GM23338 (cell line): ENCODE measurements at regions not wholly inside any gene's neighbourhood (a gene's known extent, or its start where the extent isn't known, plus 50 kb on each side); places are given as distances from the start of the nearest gene placed in this dataset.

Experiments
- ATAC-seq: fragments of 200-7000 bp; cut with Tn5 transposase; 3 replicates; pipeline ENCODE4 v1.9.1; 2020
- DNase-seq: peaks from one replicate; pipeline ENCODE4 v3.0.0-alpha.2; 2015; ENCODE audit warnings: low spot score
- H2AFZ ChIP-seq: fragments of 200-600 bp; sonication (generic); 2 replicates; pipeline ENCODE4 v1.8.0; 2016; ENCODE audit warnings: antibody characterized with exemption, mild to moderate bottlenecking, moderate library complexity
- H3F3A ChIP-seq: fragments of 200-600 bp; sonication (generic); replicated peaks from 2 replicates; pipeline ENCODE4 v1.8.0; 2017; ENCODE audit warnings: antibody characterized with exemption, mixed run types, low read depth
- H3K27ac ChIP-seq: fragments of 200-600 bp; sonication (generic); 2 replicates; pipeline ENCODE4 v1.6.1; 2016; ENCODE audit warnings: low read depth
- H3K27me3 ChIP-seq: fragments of 200-600 bp; sonication (generic); 2 replicates; pipeline ENCODE4 v1.8.0; 2016; ENCODE audit warnings: mild to moderate bottlenecking, mixed run types, moderate library complexity; ENCODE audit not compliant: insufficient read depth
- H3K36me3 ChIP-seq: fragments of 200-600 bp; sonication (generic); 2 replicates; pipeline ENCODE4 v1.8.0; 2016; ENCODE audit warnings: mild to moderate bottlenecking; ENCODE audit not compliant: insufficient read depth
- H3K4me1 ChIP-seq: fragments of 200-600 bp; sonication (generic); 2 replicates; pipeline ENCODE4 v1.8.0; 2016; ENCODE audit warnings: mild to moderate bottlenecking, moderate library complexity; ENCODE audit not compliant: insufficient read depth
- H3K4me2 ChIP-seq: fragments of 200-600 bp; sonication (generic); 2 replicates; pipeline ENCODE4 v1.7.1; 2017; ENCODE audit warnings: mixed run types
- H3K4me3 ChIP-seq: fragments of 200-600 bp; sonication (generic); 2 replicates; pipeline ENCODE4 v1.6.1; 2016; ENCODE audit warnings: mixed run types
- H3K79me2 ChIP-seq: fragments of 200-600 bp; sonication (generic); replicated peaks from 2 replicates; pipeline ENCODE4 v1.8.0; 2017; ENCODE audit warnings: mild to moderate bottlenecking; ENCODE audit not compliant: insufficient read depth
- H3K9me2 ChIP-seq: fragments of 200-600 bp; sonication (generic); 2 replicates; pipeline ENCODE4 v1.8.0; 2017; ENCODE audit not compliant: insufficient read depth
- H4K20me1 ChIP-seq: fragments of 200-600 bp; sonication (generic); replicated peaks from 2 replicates; pipeline ENCODE4 v1.8.0; 2017; ENCODE audit warnings: mild to moderate bottlenecking; ENCODE audit not compliant: insufficient read depth
- H3K27ac Mint-ChIP-seq: 2 replicates; pipeline ENCODE4 v1.8.0; 2020; ENCODE audit warnings: inconsistent platforms, mild to moderate bottlenecking, moderate library complexity, mixed read lengths
- H3K27me3 Mint-ChIP-seq: 3 replicates; pipeline ENCODE4 v1.8.0; 2022; ENCODE audit warnings: low read depth, mild to moderate bottlenecking, moderate library complexity, mixed read lengths, inconsistent platforms; ENCODE audit not compliant: insufficient read depth, poor library complexity
- H3K36me3 Mint-ChIP-seq: 3 replicates; pipeline ENCODE4 v1.8.0; 2021; ENCODE audit warnings: low read depth, mild to moderate bottlenecking, inconsistent platforms, moderate library complexity, mixed read lengths
- H3K4me1 Mint-ChIP-seq: 3 replicates; pipeline ENCODE4 v1.8.0; 2020; ENCODE audit warnings: mild to moderate bottlenecking, inconsistent platforms, mixed read lengths
- H3K4me3 Mint-ChIP-seq: 3 replicates; pipeline ENCODE4 v1.8.0; 2021; ENCODE audit warnings: moderate library complexity, mild to moderate bottlenecking, inconsistent platforms, mixed read lengths
- H3K9me3 Mint-ChIP-seq: 3 replicates; pipeline ENCODE4 v1.8.0; 2020; ENCODE audit warnings: moderate library complexity, mild to moderate bottlenecking, inconsistent platforms, mixed read lengths
- CREB1 ChIP-seq: fragments of 250-450 bp; sonication (Bioruptor Pico); IDR thresholded peaks from 2 replicates; pipeline ENCODE4 v1.5.0; 2020; ENCODE audit warnings: low read depth, mild to moderate bottlenecking, moderate library complexity
- ETS1 ChIP-seq: IDR thresholded peaks from 2 replicates; pipeline ENCODE4 v1.6.1; 2016; ENCODE audit warnings: antibody characterized with exemption
- EZH2 ChIP-seq: fragments of 200-600 bp; sonication (generic); IDR thresholded peaks from one replicate; pipeline ENCODE4 v1.8.0; 2017; ENCODE audit warnings: antibody characterized with exemption, mild to moderate bottlenecking, low read depth; ENCODE audit not compliant: unreplicated experiment
- EZH2phosphoT487 ChIP-seq: fragments of 200-600 bp; sonication (generic); IDR thresholded peaks from one replicate; pipeline ENCODE4 v1.8.1; 2018; ENCODE audit warnings: antibody characterized with exemption; ENCODE audit not compliant: unreplicated experiment
- JUNB ChIP-seq: IDR thresholded peaks from one replicate; pipeline ENCODE4 v1.6.1; 2016; ENCODE audit warnings: antibody characterized with exemption; ENCODE audit not compliant: unreplicated experiment
- NANOG ChIP-seq: IDR thresholded peaks from 2 replicates; pipeline ENCODE4 v1.6.1; 2016; ENCODE audit warnings: antibody characterized with exemption, borderline replicate concordance
- POLR2AphosphoS5 ChIP-seq: IDR thresholded peaks from 2 replicates; pipeline ENCODE4 v1.6.1; 2016; ENCODE audit warnings: antibody characterized with exemption, low read depth
- REST ChIP-seq: IDR thresholded peaks from one replicate; pipeline ENCODE4 v1.6.1; 2018; ENCODE audit warnings: antibody characterized with exemption; ENCODE audit not compliant: unreplicated experiment
- STAT1 ChIP-seq: IDR thresholded peaks from one replicate; pipeline ENCODE4 v1.6.1; 2016; ENCODE audit warnings: antibody characterized with exemption; ENCODE audit not compliant: unreplicated experiment
- ZNF114 ChIP-seq: fragments of 250-450 bp; sonication (Bioruptor Pico); IDR thresholded peaks from 2 replicates; pipeline ENCODE4 v1.5.0; 2020; ENCODE audit warnings: mild to moderate bottlenecking, moderate library complexity
- ZNF331 ChIP-seq: fragments of 250-450 bp; sonication (Bioruptor Pico); IDR thresholded peaks from 2 replicates; pipeline ENCODE4 v1.5.0; 2020; ENCODE audit warnings: low read depth, mild to moderate bottlenecking, moderate library complexity

GRCh38 chr12:115215544-115215943 is 531.6 kb upstream of the TBX3 start (continued):
- TF ChIP-seq ETS1 (no peak), ZNF331 (no peak), STAT1 (no peak)

- no peaks in the 10 kb centered on the region for H4K20me1 ChIP-seq
- Mint-ChIP-seq H3K36me3 (no peaks in the 10 kb centered on the region; the same call in 2 of the 3 replicates), H3K27me3 (no peaks in the 10 kb centered on the region), H3K4me1 (peaks cover 12% of the 10 kb centered on the region), H3K4me3 (no peak overlapping the region), H3K9me3 (no peaks in the 10 kb centered on the region; the same call in 1 of the 3 replicates), H3K27ac (no peak overlapping the region)
- DNase-seq (peak; percentile 41), ATAC-seq (peak; percentile 87)
- TF ChIP-seq EZH2 (no peak), EZH2phosphoT487 (no peak), JUNB (no peak), POLR2AphosphoS5 (no peak), ETS1 (no peak), ZNF331 (no peak), ZNF114 (no peak), STAT1 (no peak)
- no peaks in the 10 kb centered on the region for H3K9me2 ChIP-seq
- H3K79me2 ChIP-seq = no peaks in the 10 kb centered on the region
- H3K4me2 ChIP-seq = peak overlapping the region; percentile 43; the same call in 1 of the 2 replicates
- H3K4me1 ChIP-seq = peaks cover 9% of the 10 kb centered on the region; the same call in 1 of the 2 replicates
- no peaks in the 10 kb centered on the region for H3K36me3 ChIP-seq
- H3F3A ChIP-seq = no peaks in the 10 kb centered on the region
- no peak overlapping the region for H3K27ac ChIP-seq
- peak overlapping the region; percentile 96 for H2AFZ ChIP-seq
- H3K27me3 ChIP-seq = no peaks in the 10 kb centered on the region
- no peak overlapping the region for H3K4me3 ChIP-seq
Observed at GRCh38 chr12:115213538-115214016, 529.6 kb upstream of the TBX3 start.

- ATAC-seq (no peak), DNase-seq (no peak)
- no peaks in the 10 kb centered on the region for H4K20me1 ChIP-seq
- H3K36me3 Mint-ChIP-seq = no peaks in the 10 kb centered on the region; the same call in 2 of the 3 replicates
- no peaks in the 10 kb centered on the region for H3K79me2 ChIP-seq
- no peak overlapping the region for H3K27ac Mint-ChIP-seq
- no peak overlapping the region for H3K4me3 ChIP-seq
- no peak overlapping the region for H3K4me3 Mint-ChIP-seq
- H3K9me2 ChIP-seq = no peaks in the 10 kb centered on the region
- H3K27me3 ChIP-seq = no peaks in the 10 kb centered on the region
- H3K27ac ChIP-seq = no peak overlapping the region
- peak overlapping the region; percentile 96 for H2AFZ ChIP-seq
- no peaks in the 10 kb centered on the region for H3F3A ChIP-seq
- H3K4me2 ChIP-seq = peak overlapping the region; percentile 43; the same call in 1 of the 2 replicates
- H3K4me1 Mint-ChIP-seq = peaks cover 12% of the 10 kb centered on the region
- no peaks in the 10 kb centered on the region for H3K36me3 ChIP-seq
- H3K9me3 Mint-ChIP-seq = no peaks in the 10 kb centered on the region; the same call in 1 of the 3 replicates
- H3K4me1 ChIP-seq = peaks cover 9% of the 10 kb centered on the region; the same call in 1 of the 2 replicates
- H3K27me3 Mint-ChIP-seq = no peaks in the 10 kb centered on the region
- no peak for TF ChIP-seq NANOG
- TF ChIP-seq EZH2 = no peak
- TF ChIP-seq ZNF331 = no peak
- TF ChIP-seq ETS1 = no peak
- TF ChIP-seq CREB1 (CRISPR knock-in tag) = no peak
- no peak for TF ChIP-seq REST
- TF ChIP-seq EZH2phosphoT487 = no peak
- no peak for TF ChIP-seq JUNB
Observed at GRCh38 chr12:115213118-115213517, 529.1 kb upstream of the TBX3 start.
